AG09309 (cell line): ENCODE measurements at regions not wholly inside any gene's neighbourhood (a gene's known extent, or its start where the extent isn't known, plus 50 kb on each side); places are given as distances from the start of the nearest gene placed in this dataset.

Experiments
- DNase-seq: peaks from one replicate; pipeline ENCODE4 v3.0.0-alpha.2; 2010; ENCODE audit warnings: low read depth
- H3K4me3 ChIP-seq: 2 replicates; pipeline ENCODE4 v1.5.1; 2011; ENCODE audit warnings: mild to moderate bottlenecking, low read depth, low read length, moderate library complexity; ENCODE audit not compliant: control insufficient read depth
- TF ChIP-seq, protein P1 (sequence below): IDR thresholded peaks from 2 replicates; pipeline ENCODE4 v1.5.1; 2011; ENCODE audit warnings: mild to moderate bottlenecking, low read depth, low read length, inconsistent platforms; ENCODE audit not compliant: insufficient read depth, control insufficient read depth; ENCODE audit errors: missing control alignments

DNA sequence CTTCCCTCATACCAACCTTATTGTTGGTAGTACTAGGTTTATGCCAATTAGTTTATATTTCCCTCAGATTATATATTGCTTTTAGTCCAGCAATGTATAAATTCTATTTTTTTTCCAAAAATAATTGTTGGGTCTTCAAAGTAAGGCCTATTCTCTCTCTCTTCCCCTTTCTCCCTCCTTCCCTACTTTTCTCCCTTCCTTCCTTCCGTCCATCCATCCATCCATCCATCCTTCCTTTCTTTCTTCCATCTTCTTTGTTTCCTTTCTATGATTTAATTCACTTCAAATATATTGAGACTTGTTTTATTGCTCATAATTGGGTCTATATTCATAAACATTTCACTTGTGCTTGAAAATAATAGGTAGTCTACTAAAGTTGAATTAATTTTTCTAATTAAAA, 1259.2 kb downstream of the FSCB start:
- H3K4me3 ChIP-seq, result no peak overlapping the region
- DNase-seq, result no peak
- TF ChIP-seq, protein P1, sequence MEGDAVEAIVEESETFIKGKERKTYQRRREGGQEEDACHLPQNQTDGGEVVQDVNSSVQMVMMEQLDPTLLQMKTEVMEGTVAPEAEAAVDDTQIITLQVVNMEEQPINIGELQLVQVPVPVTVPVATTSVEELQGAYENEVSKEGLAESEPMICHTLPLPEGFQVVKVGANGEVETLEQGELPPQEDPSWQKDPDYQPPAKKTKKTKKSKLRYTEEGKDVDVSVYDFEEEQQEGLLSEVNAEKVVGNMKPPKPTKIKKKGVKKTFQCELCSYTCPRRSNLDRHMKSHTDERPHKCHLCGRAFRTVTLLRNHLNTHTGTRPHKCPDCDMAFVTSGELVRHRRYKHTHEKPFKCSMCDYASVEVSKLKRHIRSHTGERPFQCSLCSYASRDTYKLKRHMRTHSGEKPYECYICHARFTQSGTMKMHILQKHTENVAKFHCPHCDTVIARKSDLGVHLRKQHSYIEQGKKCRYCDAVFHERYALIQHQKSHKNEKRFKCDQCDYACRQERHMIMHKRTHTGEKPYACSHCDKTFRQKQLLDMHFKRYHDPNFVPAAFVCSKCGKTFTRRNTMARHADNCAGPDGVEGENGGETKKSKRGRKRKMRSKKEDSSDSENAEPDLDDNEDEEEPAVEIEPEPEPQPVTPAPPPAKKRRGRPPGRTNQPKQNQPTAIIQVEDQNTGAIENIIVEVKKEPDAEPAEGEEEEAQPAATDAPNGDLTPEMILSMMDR, result no peak

DNA sequence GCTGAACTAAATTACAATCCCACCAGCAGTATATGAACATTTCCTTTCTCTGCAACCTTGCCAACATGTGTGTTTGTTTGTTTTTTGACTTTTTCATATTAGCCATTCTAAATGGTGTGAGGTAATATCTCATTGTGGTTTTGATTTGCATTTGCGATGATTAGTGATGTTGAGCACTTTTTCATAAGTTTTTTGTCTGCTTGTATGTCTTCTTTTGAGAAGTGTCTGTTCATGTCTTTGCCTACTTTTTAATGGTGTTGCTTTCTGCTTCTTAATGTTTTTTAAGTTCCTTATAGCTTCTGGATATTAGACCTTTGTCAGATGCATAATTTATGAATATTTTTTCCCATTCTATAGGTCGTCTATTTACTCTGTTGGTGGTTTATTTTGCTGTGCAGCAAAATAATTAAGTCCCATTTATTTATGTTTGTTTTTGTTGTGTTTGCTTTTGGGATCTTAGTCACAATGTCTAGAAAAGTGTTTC, 1262.9 kb downstream of the FSCB start:
- no peak for DNase-seq
- no peak overlapping the region for H3K4me3 ChIP-seq
- TF ChIP-seq, protein P1, result no peak

DNA sequence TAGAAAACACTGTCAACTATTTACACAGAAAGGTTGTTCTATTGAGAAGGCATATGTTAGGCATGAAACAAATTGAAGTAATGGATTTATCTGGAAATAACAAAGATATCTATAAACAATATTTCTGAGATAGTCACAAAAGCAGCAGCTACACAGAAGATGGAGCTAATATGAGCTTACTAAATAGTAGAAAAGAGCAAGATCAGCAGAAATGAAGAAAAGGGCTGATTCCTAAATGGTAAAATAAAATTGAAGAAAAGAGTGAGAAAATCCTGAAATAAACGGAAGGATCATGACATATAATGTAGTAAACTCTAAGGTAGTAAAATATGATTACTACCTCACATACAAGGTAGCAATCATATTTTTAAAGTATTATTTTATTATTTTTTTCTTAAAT, 1263.9 kb downstream of the FSCB start:
- TF ChIP-seq, protein P1, result no peak
- no peak for DNase-seq
- H3K4me3 ChIP-seq, result no peak overlapping the region

DNA sequence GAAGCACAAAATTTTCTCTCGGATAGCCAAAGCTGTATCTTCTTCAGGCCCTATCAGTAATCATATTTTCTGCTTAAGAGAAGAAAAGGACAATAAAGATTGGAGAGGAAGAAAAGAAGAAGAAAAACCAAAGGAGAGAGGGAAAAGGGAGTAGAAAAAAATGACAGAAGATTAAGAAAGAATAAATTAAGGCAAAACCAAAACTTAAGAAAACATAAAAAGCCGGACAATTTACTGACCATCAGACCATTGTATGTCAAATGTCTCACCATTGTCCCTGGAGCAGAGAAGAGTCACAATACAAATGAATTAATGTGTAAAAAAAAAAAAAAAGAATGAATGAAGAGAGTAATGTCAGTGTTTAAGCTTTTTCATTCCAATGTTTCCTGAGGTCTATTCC, 1274.8 kb downstream of the FSCB start:
- H3K4me3 ChIP-seq, result no peak overlapping the region
- DNase-seq, result no peak
- TF ChIP-seq, protein P1, result no peak

DNA sequence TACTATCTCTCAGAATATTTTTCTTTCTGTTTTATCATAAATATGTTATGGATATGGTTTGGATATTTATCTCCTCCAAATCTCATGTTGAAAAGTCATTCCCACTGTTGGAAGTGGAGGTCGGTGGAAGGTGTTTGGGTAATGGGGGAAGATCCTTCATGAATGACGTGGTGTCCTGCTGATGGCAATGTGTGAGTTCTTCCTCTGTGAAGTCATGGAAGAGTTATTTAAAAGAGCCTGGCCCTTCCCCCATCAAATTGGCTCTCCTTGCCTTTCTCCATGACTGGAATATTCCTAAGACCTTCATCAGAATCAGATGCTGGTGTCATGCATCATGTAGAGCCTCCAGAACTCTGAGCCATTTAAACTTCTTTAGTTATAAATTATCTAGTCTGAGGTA, 1291.6 kb downstream of the FSCB start:
- TF ChIP-seq, protein P1, result no peak
- no peak for DNase-seq
- H3K4me3 ChIP-seq, result no peak overlapping the region

DNA sequence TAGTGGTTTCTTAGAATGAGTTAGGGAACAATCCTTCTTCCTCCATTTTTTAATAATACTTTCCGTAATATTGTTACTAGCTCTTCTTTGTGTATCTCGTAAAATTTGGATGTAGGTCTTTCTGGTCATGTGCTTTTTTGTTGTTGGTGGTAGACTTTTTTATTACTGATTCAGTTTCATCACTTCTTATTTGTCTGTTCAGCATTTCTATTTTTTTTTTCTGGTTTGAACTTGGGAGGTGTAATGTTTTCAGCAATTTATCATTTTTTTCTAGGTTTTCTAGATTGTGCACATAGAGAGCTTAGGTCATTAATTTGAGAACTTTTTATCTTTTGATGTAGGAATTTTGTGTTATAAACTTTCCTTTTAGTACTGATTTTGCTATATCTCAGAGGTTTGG, 1299.9 kb downstream of the FSCB start:
- TF ChIP-seq, protein P1, result no peak
- no peak for DNase-seq
- H3K4me3 ChIP-seq, result no peak overlapping the region

DNA sequence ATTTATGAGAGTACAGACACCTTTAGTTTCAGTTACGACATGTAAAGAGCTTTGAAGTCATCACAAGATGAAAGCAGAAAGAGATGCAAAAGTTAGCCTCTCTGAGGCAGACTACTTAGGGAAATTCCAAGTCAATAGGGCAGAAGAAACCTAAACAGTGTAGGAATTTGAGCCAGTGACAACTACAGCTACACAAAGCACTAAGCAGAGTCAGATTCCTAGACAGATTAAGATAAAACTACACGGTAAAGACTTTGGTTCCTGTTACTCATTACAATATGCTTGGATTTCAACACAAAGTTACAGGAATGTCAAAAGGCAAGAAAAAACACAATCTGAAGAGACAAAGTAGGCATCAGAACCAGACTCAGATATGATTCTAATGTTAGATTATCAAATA, 1302.3 kb downstream of the FSCB start:
- no peak overlapping the region for H3K4me3 ChIP-seq
- DNase-seq, result no peak
- TF ChIP-seq, protein P1, result no peak
